RWPE1 (cell line): ENCODE measurements at regions not wholly inside any gene's neighbourhood (a gene's known extent, or its start where the extent isn't known, plus 50 kb on each side); places are given as distances from the start of the nearest gene placed in this dataset.

Experiments
- CTCF ChIA-PET: fragments of 350-600 bp; sonication (Branson Sonifier 250); formaldehyde crosslinking; extraction: SDS; loops from one replicate; lab custom pipeline; 2021; lab: Yijun Ruan, JAX
- POLR2A ChIA-PET: fragments of 400-600 bp; formaldehyde crosslinking; extraction: SDS; loops from one replicate; lab custom pipeline; 2020; ENCODE audit warnings: antibody characterized with exemption; ENCODE audit not compliant: low non-redundant PET; lab: Yijun Ruan, JAX
- DNase-seq: peaks from one replicate; pipeline ENCODE4 v3.0.0; 2012; ENCODE audit warnings: low spot score
- H3K27ac ChIP-seq: fragments of 450-650 bp; 2 replicates; pipeline ENCODE4 v1.5.1; 2017
- TF ChIP-seq, protein P1 (sequence below): fragments of 450-650 bp; conservative IDR thresholded peaks from 2 replicates; pipeline ENCODE4 v1.5.1; 2017; ENCODE audit warnings: low read depth, mild to moderate bottlenecking

DNA sequence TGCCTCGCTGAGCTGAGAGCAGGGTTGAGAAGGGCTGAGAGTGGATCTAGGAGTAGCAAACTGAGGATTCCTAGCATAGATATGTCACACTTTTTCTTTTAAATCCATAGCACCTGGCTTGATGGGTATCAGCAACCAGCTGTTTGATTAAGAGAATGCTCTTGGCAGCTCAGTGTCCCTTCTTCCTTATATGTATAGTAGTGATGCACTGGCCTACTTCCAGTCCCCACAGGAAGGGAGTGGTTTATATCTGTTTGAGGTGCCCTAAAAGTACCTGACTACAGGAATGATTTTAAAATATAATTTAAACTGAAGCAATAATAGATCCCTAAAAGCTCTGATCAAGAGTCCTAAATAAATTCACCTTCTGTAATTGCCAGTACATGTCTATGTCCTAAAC, 546.8 kb upstream of the ZNF608 start:
- no peak for DNase-seq
- H3K27ac ChIP-seq, result no peak overlapping the region
- ChIA-PET POLR2A (no interaction called here), CTCF (no interaction called here)
- TF ChIP-seq, protein P1, sequence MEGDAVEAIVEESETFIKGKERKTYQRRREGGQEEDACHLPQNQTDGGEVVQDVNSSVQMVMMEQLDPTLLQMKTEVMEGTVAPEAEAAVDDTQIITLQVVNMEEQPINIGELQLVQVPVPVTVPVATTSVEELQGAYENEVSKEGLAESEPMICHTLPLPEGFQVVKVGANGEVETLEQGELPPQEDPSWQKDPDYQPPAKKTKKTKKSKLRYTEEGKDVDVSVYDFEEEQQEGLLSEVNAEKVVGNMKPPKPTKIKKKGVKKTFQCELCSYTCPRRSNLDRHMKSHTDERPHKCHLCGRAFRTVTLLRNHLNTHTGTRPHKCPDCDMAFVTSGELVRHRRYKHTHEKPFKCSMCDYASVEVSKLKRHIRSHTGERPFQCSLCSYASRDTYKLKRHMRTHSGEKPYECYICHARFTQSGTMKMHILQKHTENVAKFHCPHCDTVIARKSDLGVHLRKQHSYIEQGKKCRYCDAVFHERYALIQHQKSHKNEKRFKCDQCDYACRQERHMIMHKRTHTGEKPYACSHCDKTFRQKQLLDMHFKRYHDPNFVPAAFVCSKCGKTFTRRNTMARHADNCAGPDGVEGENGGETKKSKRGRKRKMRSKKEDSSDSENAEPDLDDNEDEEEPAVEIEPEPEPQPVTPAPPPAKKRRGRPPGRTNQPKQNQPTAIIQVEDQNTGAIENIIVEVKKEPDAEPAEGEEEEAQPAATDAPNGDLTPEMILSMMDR, result no peak

DNA sequence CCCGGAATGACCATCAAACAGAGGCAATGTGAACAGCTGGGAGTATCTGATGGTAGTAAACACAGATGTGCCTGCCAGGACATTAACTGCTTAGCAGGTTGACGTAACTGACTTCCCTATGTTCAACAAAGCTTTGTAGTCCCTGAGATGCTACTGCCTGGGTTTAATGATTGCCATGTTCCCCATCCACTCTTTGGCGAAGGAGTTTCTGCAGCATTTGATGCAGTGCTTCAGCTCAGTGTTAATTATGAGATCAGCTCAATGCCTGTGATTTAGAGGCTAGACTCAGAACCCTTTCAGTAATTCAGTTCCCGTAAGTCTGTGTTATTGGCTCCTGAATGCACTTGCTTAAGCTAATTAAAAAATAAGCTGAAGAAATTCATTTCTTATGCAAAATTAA, 547.3 kb upstream of the ZNF608 start:
- H3K27ac ChIP-seq, result no peak overlapping the region
- ChIA-PET CTCF (no interaction called here), POLR2A (no interaction called here)
- TF ChIP-seq, protein P1, result no peak
- DNase-seq, result no peak

GRCh38 chr5:125294844-125295243, 548.4 kb upstream of the ZNF608 start:
- TF ChIP-seq, protein P1, result no peak
- POLR2A ChIA-PET, result interaction anchor here (0.5 kb wide), 1 partner anchor 32 kb away, joined by 6 read pairs; no protein-coding TSS in a partner anchor
- CTCF ChIA-PET, result interaction anchor here (0.6 kb wide), 1 partner anchor 329 kb away, joined by 3 read pairs; no protein-coding TSS in a partner anchor
- no peak for DNase-seq
- H3K27ac ChIP-seq, result no peak overlapping the region

DNA sequence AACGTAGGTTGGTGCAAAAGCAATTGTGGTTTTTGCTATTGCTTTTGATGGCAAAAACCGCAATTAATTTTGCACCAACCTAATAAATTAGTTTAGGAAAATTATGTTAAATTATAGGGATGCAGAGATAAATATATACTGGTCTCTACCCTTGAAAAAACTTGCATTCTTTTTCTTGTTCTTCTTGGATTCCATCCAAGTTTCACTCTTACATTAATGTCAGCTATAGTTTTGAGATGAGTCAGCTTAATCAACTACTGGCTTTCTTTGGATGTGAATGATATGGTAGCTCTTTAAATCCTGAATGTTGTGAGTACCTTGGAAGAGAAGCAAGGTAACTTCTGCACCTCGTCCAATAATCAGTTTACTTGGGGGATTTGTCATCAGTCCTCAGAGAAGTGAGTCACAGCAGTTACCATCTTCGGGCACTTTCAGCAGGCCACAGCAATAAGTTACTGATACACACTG, 549.0 kb upstream of the ZNF608 start:
- POLR2A ChIA-PET, result interaction anchor here (0.5 kb wide), 1 partner anchor 32 kb away, joined by 6 read pairs; no protein-coding TSS in a partner anchor
- DNase-seq, result peak; percentile 62
- no peak overlapping the region for H3K27ac ChIP-seq
- TF ChIP-seq, protein P1, result no peak
- CTCF ChIA-PET, result interaction anchor here (0.7 kb wide), 1 partner anchor 557 kb away, joined by 3 read pairs; no protein-coding TSS in a partner anchor

GRCh38 chr5:125298258-125298657, 551.8 kb upstream of the ZNF608 start:
- CTCF ChIA-PET, result interaction anchor here (0.6 to 0.7 kb wide), 4 partner anchors 11 to 606 kb away, joined by 3 to 4 read pairs (median 3); no protein-coding TSS in a partner anchor
- POLR2A ChIA-PET, result no interaction called here
- TF ChIP-seq, protein P1, result no peak
- H3K27ac ChIP-seq, result no peak overlapping the region
- no peak for DNase-seq

DNA sequence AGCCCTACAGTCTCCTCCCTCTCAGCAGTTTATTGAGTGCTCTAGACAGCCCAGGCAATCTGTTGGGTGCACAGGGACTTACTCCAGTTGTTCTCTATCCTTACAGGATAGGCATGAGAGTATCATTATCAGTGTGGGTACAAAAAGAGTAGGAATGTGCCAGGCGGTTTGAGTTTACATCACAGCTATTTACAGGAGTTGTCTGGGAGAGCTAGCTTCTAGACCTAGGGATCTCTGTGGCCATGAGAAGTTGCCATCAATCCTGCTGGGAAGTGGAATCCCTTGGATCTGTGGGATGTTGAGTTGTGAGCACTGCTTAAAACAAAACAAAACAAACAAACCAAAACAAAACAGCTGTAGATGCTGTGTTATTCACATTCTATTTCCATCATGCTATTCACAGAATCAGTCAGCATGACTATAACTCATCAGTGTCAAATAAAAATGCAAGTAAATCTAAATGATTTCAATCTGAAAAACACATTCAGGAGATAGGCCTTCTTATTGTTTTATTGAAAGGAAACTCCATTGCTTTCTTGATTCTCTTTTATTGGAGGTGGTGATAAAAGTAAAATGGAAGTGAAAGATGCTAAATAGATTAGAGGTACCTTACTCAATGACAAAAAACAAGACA, 552.4 kb upstream of the ZNF608 start:
- H3K27ac ChIP-seq, result no peak overlapping the region
- DNase-seq, result no peak
- CTCF ChIA-PET, result no interaction called here
- POLR2A ChIA-PET, result no interaction called here
- TF ChIP-seq, protein P1, result no peak
